OCI-LY1 (cell line): ENCODE measurements at regions not wholly inside any gene's neighbourhood (a gene's known extent, or its start where the extent isn't known, plus 50 kb on each side); places are given as distances from the start of the nearest gene placed in this dataset.

Experiments used
- H2AFZ ChIP-seq: fragments of 200-600 bp; sonication (generic), shearing (Covaris generic); 2 replicates; pipeline ENCODE4 v1.6.0; 2014; ENCODE audit warnings: antibody characterized with exemption, mild to moderate bottlenecking, low read length
- H3F3A ChIP-seq: fragments of 200-600 bp; sonication (generic), shearing (Covaris generic); 2 replicates; pipeline ENCODE4 v1.6.0; 2014; ENCODE audit warnings: mild to moderate bottlenecking, antibody characterized with exemption, low read length, moderate library complexity; ENCODE audit not compliant: insufficient read depth
- H3K27ac ChIP-seq: fragments of 200-600 bp; sonication (generic); 2 replicates; pipeline ENCODE4 v1.5.1; 2014; ENCODE audit warnings: low read length, mixed run types, mild to moderate bottlenecking, low read depth; ENCODE audit not compliant: poor library complexity, severe bottlenecking
- H3K27me3 ChIP-seq: fragments of 200-600 bp; sonication (generic); 2 replicates; pipeline ENCODE4 v1.6.0; 2014; ENCODE audit warnings: antibody characterized with exemption, mild to moderate bottlenecking, low read length, moderate library complexity; ENCODE audit not compliant: insufficient read depth
- H3K36me3 ChIP-seq: fragments of 200-600 bp; sonication (generic); 2 replicates; pipeline ENCODE4 v1.6.1; 2014; ENCODE audit warnings: mild to moderate bottlenecking, antibody characterized with exemption, low read length, moderate library complexity, mixed read lengths; ENCODE audit not compliant: insufficient read depth
- H3K4me1 ChIP-seq: fragments of 200-600 bp; sonication (generic); 2 replicates; pipeline ENCODE4 v1.5.1; 2014; ENCODE audit warnings: mild to moderate bottlenecking, low read length, moderate library complexity; ENCODE audit not compliant: insufficient read depth, severe bottlenecking
- H3K4me2 ChIP-seq: fragments of 200-600 bp; sonication (generic), shearing (Covaris generic); 2 replicates; pipeline ENCODE4 v1.6.1; 2014; ENCODE audit warnings: low read length
- H3K4me3 ChIP-seq: fragments of 200-600 bp; sonication (generic); 2 replicates; pipeline ENCODE4 v1.5.1; 2014; ENCODE audit warnings: low read length, low read depth, mild to moderate bottlenecking, mixed read lengths; ENCODE audit not compliant: poor library complexity, severe bottlenecking
- H3K79me2 ChIP-seq: fragments of 200-600 bp; shearing (Covaris generic); 2 replicates; pipeline ENCODE4 v1.6.1; 2016; ENCODE audit warnings: mixed run types, low read length, mixed read lengths; ENCODE audit not compliant: insufficient read depth
- H3K9ac ChIP-seq: fragments of 200-600 bp; sonication (generic), shearing (Covaris generic); 2 replicates; pipeline ENCODE4 v1.6.1; 2014; ENCODE audit warnings: mild to moderate bottlenecking, low read length, mixed read lengths
- H3K9me2 ChIP-seq: fragments of 200-600 bp; sonication (generic), shearing (Covaris generic); 2 replicates; pipeline ENCODE4 v1.6.1; 2014; ENCODE audit warnings: low read depth, mild to moderate bottlenecking, low read length, mixed read lengths
- H3K9me3 ChIP-seq: fragments of 200-600 bp; shearing (Covaris generic); 2 replicates; pipeline ENCODE4 v1.6.1; 2014; ENCODE audit warnings: low read length, mixed read lengths
- H4K20me1 ChIP-seq: fragments of 200-600 bp; sonication (generic), shearing (Covaris generic); 2 replicates; pipeline ENCODE4 v1.6.0; 2016; ENCODE audit warnings: mild to moderate bottlenecking, low read length; ENCODE audit not compliant: insufficient read depth
- CTCF ChIP-seq: fragments of 200-600 bp; sonication (generic), shearing (Covaris generic); IDR thresholded peaks from 2 replicates; pipeline ENCODE4 v1.5.1; 2017; ENCODE audit warnings: mild to moderate bottlenecking, antibody characterized with exemption, low read length, moderate library complexity, mixed read lengths
- EZH2 ChIP-seq: fragments of 200-600 bp; sonication (generic), shearing (Covaris generic); IDR thresholded peaks from 2 replicates; pipeline ENCODE4 v1.8.0; 2017; ENCODE audit warnings: borderline replicate concordance, mixed run types, mild to moderate bottlenecking, antibody characterized with exemption, low read length, moderate library complexity, mixed read lengths

GRCh38 chr3:110375751-110376518 lies 695.7 kb upstream of the NECTIN3 start:
- Histone ChIP-seq H3K4me3 (no peak overlapping the region), H3K4me2 (no peak overlapping the region), H3K4me1 (no peaks in the 10 kb centered on the region), H3K27me3 (no peaks in the 10 kb centered on the region), H3F3A (no peaks in the 10 kb centered on the region), H2AFZ (no peak overlapping the region), H3K79me2 (no peaks in the 10 kb centered on the region), H4K20me1 (no peaks in the 10 kb centered on the region), H3K9ac (no peak overlapping the region), H3K36me3 (no peaks in the 10 kb centered on the region), H3K9me2 (no peaks in the 10 kb centered on the region), H3K9me3 (no peaks in the 10 kb centered on the region), H3K27ac (no peak overlapping the region)
- no peak for TF ChIP-seq CTCF
- no peak for TF ChIP-seq EZH2

- Histone ChIP-seq H3K79me2 (no peaks in the 10 kb centered on the region), H4K20me1 (no peaks in the 10 kb centered on the region), H3K4me1 (no peaks in the 10 kb centered on the region), H3F3A (no peaks in the 10 kb centered on the region), H3K4me3 (no peak overlapping the region), H3K4me2 (no peak overlapping the region), H3K9me3 (no peaks in the 10 kb centered on the region), H2AFZ (no peak overlapping the region), H3K27ac (no peak overlapping the region), H3K9ac (no peak overlapping the region), H3K36me3 (no peaks in the 10 kb centered on the region), H3K27me3 (no peaks in the 10 kb centered on the region), H3K9me2 (no peaks in the 10 kb centered on the region)
- TF ChIP-seq EZH2 (no peak), CTCF (no peak)
These were observed 693.1 kb upstream of the NECTIN3 start for GRCh38 chr3:110378481-110378880.

GRCh38 chr3:110381992-110382391 lies 689.6 kb upstream of the NECTIN3 start:
- Histone ChIP-seq H3K4me1 (no peaks in the 10 kb centered on the region), H3K36me3 (no peaks in the 10 kb centered on the region), H3F3A (no peaks in the 10 kb centered on the region), H3K4me2 (no peak overlapping the region), H3K27ac (no peak overlapping the region), H4K20me1 (no peaks in the 10 kb centered on the region), H3K9me2 (no peaks in the 10 kb centered on the region; the same call in 1 of the 2 replicates), H3K27me3 (no peaks in the 10 kb centered on the region), H3K79me2 (no peaks in the 10 kb centered on the region), H2AFZ (no peak overlapping the region), H3K9me3 (no peaks in the 10 kb centered on the region), H3K4me3 (no peak overlapping the region), H3K9ac (no peak overlapping the region)
- TF ChIP-seq EZH2: no peak
- no peak for TF ChIP-seq CTCF
